ENCODE measurements at regions not wholly inside any gene's neighbourhood (a gene's known extent, or its start where the extent isn't known, plus 50 kb on each side); places are given as distances from the start of the nearest gene placed in this dataset.

- TF ChIP-seq, protein P1, sequence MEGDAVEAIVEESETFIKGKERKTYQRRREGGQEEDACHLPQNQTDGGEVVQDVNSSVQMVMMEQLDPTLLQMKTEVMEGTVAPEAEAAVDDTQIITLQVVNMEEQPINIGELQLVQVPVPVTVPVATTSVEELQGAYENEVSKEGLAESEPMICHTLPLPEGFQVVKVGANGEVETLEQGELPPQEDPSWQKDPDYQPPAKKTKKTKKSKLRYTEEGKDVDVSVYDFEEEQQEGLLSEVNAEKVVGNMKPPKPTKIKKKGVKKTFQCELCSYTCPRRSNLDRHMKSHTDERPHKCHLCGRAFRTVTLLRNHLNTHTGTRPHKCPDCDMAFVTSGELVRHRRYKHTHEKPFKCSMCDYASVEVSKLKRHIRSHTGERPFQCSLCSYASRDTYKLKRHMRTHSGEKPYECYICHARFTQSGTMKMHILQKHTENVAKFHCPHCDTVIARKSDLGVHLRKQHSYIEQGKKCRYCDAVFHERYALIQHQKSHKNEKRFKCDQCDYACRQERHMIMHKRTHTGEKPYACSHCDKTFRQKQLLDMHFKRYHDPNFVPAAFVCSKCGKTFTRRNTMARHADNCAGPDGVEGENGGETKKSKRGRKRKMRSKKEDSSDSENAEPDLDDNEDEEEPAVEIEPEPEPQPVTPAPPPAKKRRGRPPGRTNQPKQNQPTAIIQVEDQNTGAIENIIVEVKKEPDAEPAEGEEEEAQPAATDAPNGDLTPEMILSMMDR (IDR thresholded peaks at IDR 0.05; ENCODE audit: borderline replicate concordance, extremely low read depth, low read length, poor library complexity, severe bottlenecking): no peak
- TF ChIP-seq EZH2 (IDR thresholded peaks at IDR 0.05; ENCODE audit: borderline replicate concordance, low read depth, low read length, severe bottlenecking): no peak
These were observed 251.9 kb downstream of the PAPSS1 start for GRCh38 chr4:107468156-107468555.
